GM21576 (cell line): ENCODE measurements at regions not wholly inside any gene's neighbourhood (a gene's known extent, or its start where the extent isn't known, plus 50 kb on each side); places are given as distances from the start of the nearest gene placed in this dataset.
"Not testable (repeated sequence)": the region's sequence is repeated elsewhere in the genome, so short reads cannot be mapped to it uniquely, and the experiment has no call there.

Experiments
- ATAC-seq: cut with Tn5 transposase; IDR thresholded peaks from one replicate; pipeline ENCODE4 v1.9.1; 2021; ENCODE audit warnings: mild to moderate bottlenecking, moderate library complexity; ENCODE audit not compliant: unreplicated experiment

GRCh38 chr12:111274777-111275176 lies 94.1 kb downstream of the PHETA1 start:
- ATAC-seq = no peak

DNA sequence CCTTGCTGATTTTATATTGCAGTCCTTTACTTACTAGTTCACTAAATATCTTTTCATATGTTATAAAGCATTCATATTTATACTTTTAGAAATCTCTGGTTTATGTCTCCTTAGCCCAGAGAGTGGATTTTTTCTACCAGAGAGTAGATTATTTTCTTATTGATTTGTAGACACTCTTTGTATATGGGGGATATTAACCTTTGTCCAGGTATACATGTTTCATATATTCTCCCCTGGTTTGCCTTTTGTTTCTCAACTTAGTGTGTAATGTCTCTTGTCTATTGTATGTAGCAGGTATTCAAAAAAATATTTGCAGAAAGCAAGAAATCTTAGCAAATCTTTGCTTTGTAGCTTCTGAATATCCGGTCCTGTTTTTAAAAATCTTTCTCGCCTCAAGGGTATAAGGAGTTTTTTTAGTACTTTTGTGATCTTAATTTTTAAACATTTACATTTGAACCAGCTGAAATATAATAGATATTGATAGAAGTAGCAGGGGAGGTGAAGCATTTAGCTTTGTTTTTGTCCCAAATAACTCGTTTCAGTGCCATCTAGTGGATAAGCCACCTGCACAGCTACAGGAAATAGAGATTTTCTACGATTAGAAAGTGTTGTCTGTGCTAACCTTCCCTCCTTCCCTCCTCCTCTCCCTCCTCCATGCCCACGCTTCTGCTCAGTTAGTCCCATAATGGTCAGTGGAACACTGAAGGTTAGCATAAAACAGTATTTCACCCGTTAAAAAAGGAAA lies 97.0 kb downstream of the PHETA1 start:
- ATAC-seq = no peak

- no peak for ATAC-seq
Measured at GRCh38 chr12:111270774-111271173, 98.1 kb downstream of the PHETA1 start.

DNA sequence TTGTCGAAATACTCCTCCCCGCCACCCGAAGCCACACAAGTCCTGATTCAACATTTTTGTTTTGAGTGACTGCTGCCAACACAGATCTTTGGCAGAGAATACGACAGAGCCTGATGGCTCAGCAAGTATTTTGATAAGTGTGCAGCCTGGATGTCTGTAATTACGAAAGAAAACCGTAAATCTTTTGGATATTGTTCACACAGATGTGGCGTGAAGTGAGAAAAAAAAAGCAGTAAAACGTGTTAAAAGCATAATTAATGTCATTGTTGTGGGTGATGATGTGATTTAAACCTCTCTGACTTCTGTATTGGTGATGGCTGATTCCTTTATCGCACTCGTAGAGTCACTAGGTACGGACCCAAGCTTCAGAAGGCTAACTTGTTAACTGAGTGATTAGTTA lies 98.7 kb downstream of the PHETA1 start:
- no peak for ATAC-seq

- no peak for ATAC-seq
Measured at GRCh38 chr12:111269718-111270117, 99.2 kb downstream of the PHETA1 start.

GRCh38 chr12:111268738-111269572 lies 99.9 kb downstream of the PHETA1 start:
- ATAC-seq = no peak

- ATAC-seq = no peak
Measured at GRCh38 chr12:111267144-111267543, 101.8 kb downstream of the PHETA1 start.

- no peak for ATAC-seq
Measured at GRCh38 chr12:111261911-111262676, 106.8 kb downstream of the PHETA1 start.

- ATAC-seq = no peak
Measured at GRCh38 chr12:111260732-111261131, 108.2 kb downstream of the PHETA1 start.

GRCh38 chr12:111259231-111259630 lies 109.7 kb downstream of the PHETA1 start:
- no peak for ATAC-seq

DNA sequence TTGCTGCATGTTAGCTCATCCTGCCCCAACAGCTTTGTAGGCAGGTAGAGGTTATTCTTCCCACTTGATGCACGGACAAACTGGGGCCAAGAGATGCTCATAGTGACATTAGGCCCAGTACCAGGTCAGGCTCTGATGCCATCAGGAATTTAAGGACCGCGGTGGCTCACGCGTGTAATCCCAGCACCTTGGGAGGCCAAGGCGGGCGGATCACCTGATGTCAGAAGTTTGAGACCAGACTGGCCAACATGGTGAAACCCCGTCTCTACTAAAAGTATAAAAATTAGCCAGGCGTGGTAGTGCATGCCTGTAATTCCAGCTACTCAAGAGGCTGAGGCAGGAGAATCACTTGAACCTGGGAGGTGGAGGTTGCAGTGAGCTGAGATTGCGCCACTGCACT lies 110.8 kb downstream of the PHETA1 start:
- ATAC-seq = not testable (repeated sequence)

DNA sequence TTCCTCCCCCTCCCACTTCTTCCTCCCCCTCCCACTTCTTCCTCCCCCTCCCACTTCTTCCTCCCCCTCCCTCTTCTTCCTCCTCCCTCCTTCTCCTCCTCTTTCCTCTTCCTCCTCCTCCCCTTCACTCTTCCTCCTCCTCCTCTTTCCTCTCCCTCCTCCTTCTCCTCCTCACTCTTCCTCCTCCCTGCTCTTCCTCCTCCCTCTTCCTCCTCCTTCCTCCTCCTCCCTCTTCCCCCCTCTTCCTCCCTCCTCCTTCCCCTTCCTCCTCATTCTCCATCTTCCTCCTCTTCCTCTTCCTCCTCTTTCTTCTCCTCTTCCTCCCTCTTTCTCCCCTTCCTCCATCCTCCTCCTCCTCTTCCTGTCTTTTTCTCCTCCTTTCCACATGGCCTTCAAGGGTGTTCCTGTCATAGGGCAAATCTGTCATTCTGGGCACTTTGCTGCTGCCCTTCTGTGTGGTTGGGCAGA lies 111.4 kb downstream of the PHETA1 start:
- ATAC-seq = no peak

DNA sequence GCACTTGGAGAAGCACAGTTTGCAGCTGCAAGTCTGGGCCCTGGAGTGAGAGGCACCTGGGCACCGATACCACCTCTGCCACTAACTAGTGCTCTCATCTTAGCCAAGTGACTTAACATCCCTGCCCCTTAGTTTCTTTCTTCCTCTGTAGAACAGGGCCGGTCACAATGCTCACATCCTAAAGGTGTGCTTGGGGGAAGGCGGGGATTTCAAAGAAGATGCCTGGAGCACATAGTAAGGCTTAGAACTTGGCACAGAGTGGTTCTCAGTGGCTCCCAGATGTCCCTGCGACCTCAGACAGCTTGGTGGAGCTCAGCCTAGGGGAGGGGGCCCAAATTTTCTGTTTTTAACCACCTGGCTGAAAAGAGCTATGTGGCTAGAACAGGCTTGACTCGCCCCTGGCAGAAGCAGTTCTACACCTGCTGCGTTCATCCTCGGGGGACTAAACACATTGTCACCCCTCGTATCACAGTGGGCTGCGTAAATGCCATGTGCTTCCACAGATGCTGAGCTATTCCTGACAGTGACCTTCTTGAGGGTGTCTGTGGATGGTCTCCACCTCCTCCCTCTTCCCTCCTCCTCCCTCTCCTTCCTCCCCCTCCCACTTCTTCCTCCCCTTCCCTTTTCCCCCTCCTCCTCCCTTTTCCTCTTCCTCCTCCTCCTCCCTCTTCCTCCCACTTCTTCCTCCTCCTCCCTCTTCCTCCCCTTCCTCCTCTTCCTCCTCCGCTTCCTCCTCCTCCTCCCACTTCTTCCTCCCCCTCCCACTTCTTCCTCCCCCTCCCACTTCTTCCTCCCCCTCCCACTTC lies 112.1 kb downstream of the PHETA1 start:
- ATAC-seq = no peak

DNA sequence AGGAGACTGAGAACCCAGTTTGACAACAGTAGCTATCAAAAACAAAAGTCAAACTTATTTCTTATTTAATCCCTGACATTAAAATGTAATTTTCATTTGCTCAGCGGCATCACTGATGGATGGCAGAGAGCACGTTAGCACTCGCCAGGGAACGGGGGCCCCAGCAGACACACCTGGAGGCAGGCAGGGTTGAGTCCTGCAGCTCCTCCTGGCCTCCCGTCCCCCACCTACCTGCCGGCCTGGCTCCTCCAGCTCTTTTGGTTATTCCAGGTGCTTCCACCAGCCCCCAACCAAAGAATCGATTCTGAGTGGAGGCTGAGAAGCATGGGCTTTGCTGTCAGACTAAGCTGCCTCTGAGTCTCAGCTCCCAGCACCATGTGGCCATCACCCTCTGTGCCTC lies 113.6 kb downstream of the PHETA1 start:
- no peak for ATAC-seq

GRCh38 chr12:111254106-111254505 lies 114.8 kb downstream of the PHETA1 start:
- ATAC-seq = no peak

DNA sequence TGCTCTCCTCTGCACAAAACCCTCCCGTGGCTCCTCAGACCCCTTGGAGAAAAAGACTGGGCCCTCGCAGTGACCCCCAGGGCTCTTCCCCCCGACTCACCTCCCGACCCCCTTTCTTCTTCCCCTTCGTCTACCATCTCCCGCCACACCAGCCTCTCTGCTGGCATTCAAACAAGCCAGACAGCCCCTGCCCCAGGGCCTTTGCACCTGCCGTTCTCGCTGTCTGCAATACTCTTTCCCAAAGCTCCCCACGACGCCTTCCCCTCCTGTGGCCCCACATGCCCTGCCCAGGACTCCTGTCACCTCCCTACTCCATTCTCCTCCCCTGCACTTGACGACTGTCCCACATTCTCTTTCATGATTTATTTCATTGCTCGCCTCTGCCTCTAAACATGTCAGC lies 115.7 kb downstream of the PHETA1 start:
- ATAC-seq = no peak

DNA sequence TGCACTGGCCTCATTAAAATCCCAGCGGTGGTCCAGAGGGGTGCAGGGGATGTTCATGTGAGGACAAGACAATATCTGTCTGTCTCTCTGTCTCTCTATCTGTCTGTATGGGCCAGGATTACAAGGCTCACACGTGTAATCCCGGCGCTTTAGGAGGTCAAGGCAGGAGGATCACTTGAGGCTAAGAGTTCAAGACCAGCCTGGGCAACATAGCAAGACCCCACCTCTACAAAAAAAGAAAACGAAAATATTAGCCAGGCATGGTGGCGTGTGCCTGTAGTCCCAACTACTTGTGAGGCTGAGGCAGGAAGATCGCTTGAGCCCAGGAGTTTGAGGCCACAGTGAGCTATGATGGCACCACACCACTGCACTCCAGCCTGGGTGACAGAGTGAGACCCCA lies 117.1 kb downstream of the PHETA1 start:
- no peak for ATAC-seq

GRCh38 chr12:111251058-111251730 lies 117.7 kb downstream of the PHETA1 start:
- ATAC-seq = no peak

GRCh38 chr12:111250251-111250881 lies 118.5 kb downstream of the PHETA1 start:
- ATAC-seq = no peak

GRCh38 chr12:111249757-111250156 lies 119.1 kb downstream of the PHETA1 start:
- no peak for ATAC-seq
